Liver (tissue), 8 donors: ENCODE measurements at regions not wholly inside any gene's neighbourhood (a gene's known extent, or its start where the extent isn't known, plus 50 kb on each side); places are given as distances from the start of the nearest gene placed in this dataset.

Experiments used
- DNase-seq: peaks from one replicate; pipeline ENCODE4 v3.0.0-alpha.2; 2017; ENCODE audit warnings: low spot score
- H3K27ac ChIP-seq, 2 donors: one replicate each; pipeline ENCODE4 v1.7.0; 2013; ENCODE audit warnings: inconsistent platforms in 2 of 2, low read length in 2 of 2, control low read depth in 1 of 2, low read depth in 1 of 2, mild to moderate bottlenecking in 1 of 2
- H3K27me3 ChIP-seq, 4 donors: one replicate each; pipeline versions ENCODE4 v1.6.1 to v1.7.0; 2013; ENCODE audit warnings: low read length in 3 of 4, inconsistent platforms in 1 of 4, mild to moderate bottlenecking in 1 of 4, moderate library complexity in 1 of 4; ENCODE audit not compliant: control insufficient read depth in 4 of 4, insufficient read depth in 4 of 4
- H3K36me3 ChIP-seq, 4 donors: one replicate each; pipeline versions ENCODE4 v1.6.1 to v1.7.0; 2013; ENCODE audit warnings: low read length in 3 of 4, mild to moderate bottlenecking in 3 of 4, low read depth in 1 of 4, moderate library complexity in 1 of 4; ENCODE audit not compliant: control insufficient read depth in 4 of 4, insufficient read depth in 3 of 4
- H3K4me1 ChIP-seq, 4 donors: one replicate each; pipeline versions ENCODE4 v1.6.1 to v1.7.0; 2013; ENCODE audit warnings: low read length in 3 of 4, mild to moderate bottlenecking in 3 of 4, moderate library complexity in 1 of 4; ENCODE audit not compliant: control insufficient read depth in 4 of 4, insufficient read depth in 4 of 4
- H3K4me3 ChIP-seq, 3 donors: one replicate each; pipeline versions ENCODE4 v1.6.1 to v1.7.0; 2013; ENCODE audit warnings: low read length in 3 of 3, control low read depth in 1 of 3, low read depth in 1 of 3, mild to moderate bottlenecking in 1 of 3
- H3K9ac ChIP-seq, 2 donors: one replicate each; pipeline ENCODE4 v1.7.0; 2013; ENCODE audit warnings: low read length in 2 of 2, mild to moderate bottlenecking in 2 of 2, moderate library complexity in 2 of 2, control low read depth in 1 of 2, low read depth in 1 of 2
- H3K9me3 ChIP-seq, 4 donors: one replicate each; pipeline versions ENCODE4 v1.6.1 to v1.7.0; 2013; ENCODE audit warnings: low read length in 3 of 4; ENCODE audit not compliant: control insufficient read depth in 4 of 4
- FOXA1 ChIP-seq: IDR thresholded peaks from 2 replicates; pipeline ENCODE4 v1.6.1; 2016; ENCODE audit warnings: antibody characterized with exemption
- GABPA ChIP-seq, 2 donors: IDR thresholded peaks in 1 of 2; conservative IDR thresholded peaks in 1 of 2; 2 replicates each; pipeline ENCODE4 v1.6.1; 2016; ENCODE audit warnings: antibody characterized with exemption in 2 of 2, mild to moderate bottlenecking in 1 of 2, moderate library complexity in 1 of 2
- HNF4A ChIP-seq, 2 donors: conservative IDR thresholded peaks; 2 replicates each; pipeline ENCODE4 v1.6.1; 2016; ENCODE audit warnings: antibody characterized with exemption in 2 of 2, mild to moderate bottlenecking in 2 of 2
- NR2F2 ChIP-seq: IDR thresholded peaks from 2 replicates; pipeline ENCODE4 v1.6.1; 2016; ENCODE audit warnings: antibody characterized with exemption
- RAD21 ChIP-seq, 2 donors: IDR thresholded peaks; 2 replicates each; pipeline ENCODE4 v1.6.1; 2016; ENCODE audit warnings: antibody characterized with exemption in 2 of 2, mild to moderate bottlenecking in 2 of 2
- REST ChIP-seq: IDR thresholded peaks from 2 replicates; pipeline ENCODE4 v1.6.1; 2016; ENCODE audit warnings: antibody characterized with exemption, mild to moderate bottlenecking
- RXRA ChIP-seq, 2 donors: IDR thresholded peaks; 2 replicates each; pipeline ENCODE4 v1.6.1; 2017 to 2018; ENCODE audit warnings: antibody characterized with exemption in 2 of 2, mild to moderate bottlenecking in 1 of 2
- YY1 ChIP-seq: IDR thresholded peaks from 2 replicates; pipeline ENCODE4 v1.6.1; 2016; ENCODE audit warnings: antibody characterized with exemption, mild to moderate bottlenecking
- WGBS: extraction: QIAGEN DNeasy Blood & Tissue Kit; methylation state at CpG from one replicate; pipeline ENCODE4 v1.1.7; 2013; 5-methylcytosine and 5-hydroxymethylcytosine counted together
- TF ChIP-seq, protein P1 (sequence below): IDR thresholded peaks from 2 replicates; pipeline ENCODE4 v1.6.1; 2016; ENCODE audit warnings: antibody characterized with exemption
- TF ChIP-seq, protein P2 (sequence below): fragments of 150-350 bp; IDR thresholded peaks from 2 replicates; pipeline ENCODE4 v1.5.1; 2017; ENCODE audit warnings: improper control_type of control experiment, low read depth, low read length; ENCODE audit not compliant: missing input control
- donor health status: healthy.
- donor health status: healthy.
- donor health status: healthy.
- donor health status: healthy.
- donor health status: healthy.

DNA sequence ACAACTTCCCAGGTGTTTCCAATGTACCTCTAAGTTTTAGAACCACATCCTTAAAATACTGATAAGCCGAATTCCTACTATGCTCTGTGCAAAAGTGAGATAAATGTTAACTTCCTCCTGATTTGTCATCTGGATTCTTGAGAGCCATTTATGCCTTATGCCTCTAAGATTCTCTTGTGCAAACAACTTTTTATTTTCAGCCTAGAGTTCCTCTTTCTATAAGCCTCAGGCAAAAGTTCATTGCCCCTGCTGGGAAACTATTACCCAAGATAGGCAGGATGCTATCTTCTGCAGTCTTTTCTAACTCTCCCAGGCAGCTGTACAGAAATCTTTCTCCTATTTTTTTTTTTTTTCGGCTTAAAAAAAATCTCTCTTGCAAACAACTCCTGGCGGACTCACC lies 216.1 kb downstream of the KCNJ3 start:
- Histone ChIP-seq H3K9me3 (no peaks in the 10 kb centered on the region), H3K9ac (no peak overlapping the region), H3K4me1 (no peaks in the 10 kb centered on the region), H3K27ac (no peak overlapping the region), H3K36me3 (no peaks in the 10 kb centered on the region), H3K27me3 (no peaks in the 10 kb centered on the region), H3K4me3 (no peak overlapping the region)
- WGBS: 47% methylated on average over 3 of the region's 3 CpGs
- TF ChIP-seq RAD21 (IDR thresholded peaks at IDR 0.05): no peak
- peak; percentile 15 to 27 for TF ChIP-seq RXRA (IDR thresholded peaks at IDR 0.05)
- no peak for DNase-seq

GRCh38 chr2:154912215-154912614 lies 213.7 kb downstream of the KCNJ3 start:
- no peaks in the 10 kb centered on the region for H3K27me3 ChIP-seq
- H3K27ac ChIP-seq: no peak overlapping the region
- no peak for DNase-seq
- 86% methylated on average over 6 of the region's 6 CpGs for WGBS
- H3K36me3 ChIP-seq: no peaks in the 10 kb centered on the region
- no peaks in the 10 kb centered on the region for H3K9me3 ChIP-seq
- no peak overlapping the region for H3K4me3 ChIP-seq
- no peaks in the 10 kb centered on the region for H3K4me1 ChIP-seq
- H3K9ac ChIP-seq: no peak overlapping the region
- TF ChIP-seq REST: no peak
- TF ChIP-seq, protein P1, sequence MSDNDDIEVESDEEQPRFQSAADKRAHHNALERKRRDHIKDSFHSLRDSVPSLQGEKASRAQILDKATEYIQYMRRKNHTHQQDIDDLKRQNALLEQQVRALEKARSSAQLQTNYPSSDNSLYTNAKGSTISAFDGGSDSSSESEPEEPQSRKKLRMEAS: no peak
- no peak for TF ChIP-seq GABPA (IDR thresholded peaks at IDR 0.05 in 1 of 2, conservative IDR thresholded peaks at IDR 0.05 in 1 of 2)
- no peak for TF ChIP-seq NR2F2
- TF ChIP-seq, protein P2, sequence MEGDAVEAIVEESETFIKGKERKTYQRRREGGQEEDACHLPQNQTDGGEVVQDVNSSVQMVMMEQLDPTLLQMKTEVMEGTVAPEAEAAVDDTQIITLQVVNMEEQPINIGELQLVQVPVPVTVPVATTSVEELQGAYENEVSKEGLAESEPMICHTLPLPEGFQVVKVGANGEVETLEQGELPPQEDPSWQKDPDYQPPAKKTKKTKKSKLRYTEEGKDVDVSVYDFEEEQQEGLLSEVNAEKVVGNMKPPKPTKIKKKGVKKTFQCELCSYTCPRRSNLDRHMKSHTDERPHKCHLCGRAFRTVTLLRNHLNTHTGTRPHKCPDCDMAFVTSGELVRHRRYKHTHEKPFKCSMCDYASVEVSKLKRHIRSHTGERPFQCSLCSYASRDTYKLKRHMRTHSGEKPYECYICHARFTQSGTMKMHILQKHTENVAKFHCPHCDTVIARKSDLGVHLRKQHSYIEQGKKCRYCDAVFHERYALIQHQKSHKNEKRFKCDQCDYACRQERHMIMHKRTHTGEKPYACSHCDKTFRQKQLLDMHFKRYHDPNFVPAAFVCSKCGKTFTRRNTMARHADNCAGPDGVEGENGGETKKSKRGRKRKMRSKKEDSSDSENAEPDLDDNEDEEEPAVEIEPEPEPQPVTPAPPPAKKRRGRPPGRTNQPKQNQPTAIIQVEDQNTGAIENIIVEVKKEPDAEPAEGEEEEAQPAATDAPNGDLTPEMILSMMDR: no peak
- no peak for TF ChIP-seq FOXA1
- TF ChIP-seq HNF4A (conservative IDR thresholded peaks at IDR 0.05): no peak
- TF ChIP-seq YY1: no peak

DNA sequence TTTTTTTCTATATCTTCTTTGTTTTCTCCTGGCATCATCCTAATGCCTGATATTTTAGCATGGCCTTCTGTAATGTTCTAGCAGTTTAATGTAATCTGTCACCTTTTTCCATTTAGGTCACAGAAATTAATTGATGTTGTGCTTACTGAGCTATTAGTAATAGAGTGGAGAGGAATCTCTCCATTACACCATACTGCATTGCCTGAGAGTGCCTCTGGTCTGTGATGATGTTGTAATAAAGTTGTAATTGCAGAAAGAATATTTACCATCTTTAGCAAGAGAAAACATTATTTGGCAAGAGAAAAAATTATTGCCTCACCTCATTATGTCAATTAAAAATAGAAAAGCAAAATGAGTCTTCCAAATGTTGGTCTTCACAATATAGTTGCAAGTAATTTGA lies 213.2 kb downstream of the KCNJ3 start:
- H3K4me1 ChIP-seq: no peaks in the 10 kb centered on the region
- H3K27ac ChIP-seq: no peak overlapping the region
- no peaks in the 10 kb centered on the region for H3K9me3 ChIP-seq
- H3K36me3 ChIP-seq: no peaks in the 10 kb centered on the region
- no peak overlapping the region for H3K4me3 ChIP-seq
- no peak for DNase-seq
- TF ChIP-seq FOXA1: no peak
- H3K27me3 ChIP-seq: no peaks in the 10 kb centered on the region
- no peak overlapping the region for H3K9ac ChIP-seq
